Heart right ventricle (tissue), 16 donors: ENCODE measurements at regions not wholly inside any gene's neighbourhood (a gene's known extent, or its start where the extent isn't known, plus 50 kb on each side); places are given as distances from the start of the nearest gene placed in this dataset.
"Not testable (repeated sequence)": the region's sequence is repeated elsewhere in the genome, so short reads cannot be mapped to it uniquely, and the experiment has no call there.

ENCODE experiments used
- ATAC-seq, 8 donors: fragments of 200-7000 bp; cut with Tn5 transposase; one replicate each; pipeline ENCODE4 v1.9.1; 2020; ENCODE audit warnings: mild to moderate bottlenecking in 8 of 8, moderate library complexity in 8 of 8, moderate number of reproducible peaks in 1 of 8
- DNase-seq, 2 donors: peaks; one replicate each; pipeline ENCODE4 v3.0.0-alpha.2; 2020
- H3K27ac ChIP-seq, 10 donors: fragments of 200-600 bp; sonication (generic) in 2 of 10; one replicate each; pipeline versions ENCODE4 v1.5.0 to v1.8.0; 2020 to 2022; ENCODE audit warnings: mild to moderate bottlenecking in 3 of 10
- H3K27me3 ChIP-seq, 7 donors: fragments of 200-600 bp; one replicate each; pipeline ENCODE4 v1.8.0; 2021 to 2022; ENCODE audit warnings: mild to moderate bottlenecking in 2 of 7
- H3K36me3 ChIP-seq, 9 donors: fragments of 200-600 bp; sonication (generic) in 1 of 9; one replicate each; pipeline versions ENCODE4 v1.5.0 to v1.8.0; 2020 to 2022; ENCODE audit warnings: mild to moderate bottlenecking in 2 of 9
- H3K4me1 ChIP-seq, 9 donors: fragments of 200-600 bp; sonication (generic) in 1 of 9; one replicate each; pipeline versions ENCODE4 v1.5.0 to v1.8.0; 2020 to 2022; ENCODE audit warnings: mild to moderate bottlenecking in 4 of 9
- H3K4me3 ChIP-seq, 10 donors: fragments of 200-600 bp; sonication (generic) in 2 of 10; one replicate each; pipeline versions ENCODE4 v1.5.0 to v1.8.0; 2020 to 2022; ENCODE audit warnings: mild to moderate bottlenecking in 7 of 10, moderate library complexity in 2 of 10
- H3K9me3 ChIP-seq, 11 donors: fragments of 200-600 bp in 10 of 11; sonication (generic) in 2 of 11; one replicate each; pipeline versions ENCODE4 v1.5.0 to v1.8.0; 2013 to 2022; ENCODE audit warnings: mild to moderate bottlenecking in 2 of 11, control low read depth in 1 of 11, moderate library complexity in 1 of 11
- CTCF ChIP-seq, 9 donors: fragments of 200-600 bp; sonication (generic) in 2 of 9; IDR thresholded peaks; one replicate each; pipeline versions ENCODE4 v1.5.0 to v1.8.0; 2021 to 2022; ENCODE audit warnings: antibody characterized with exemption in 9 of 9, mild to moderate bottlenecking in 5 of 9, moderate library complexity in 1 of 9
- WGBS, 2 donors: extraction: QIAGEN DNeasy Blood & Tissue Kit; methylation state at CpG; one replicate each; pipeline ENCODE4 v1.1.7; 2013; ENCODE audit warnings: inconsistent platforms in 1 of 2; 5-methylcytosine and 5-hydroxymethylcytosine counted together
- intact Hi-C, 10 donors: fragments of 100-400 bp; cut with DNase I; formaldehyde crosslinking; loops; one replicate each; pipeline versions ENCODE4 v1.11.1 to v1.14.2; 2022
- donor health status: Arrhythmogenic right ventricular cardiomyopathy.
- donor health status: ischemic (EF 13 %, LVEDD 7.1; RV severe dilation, severe dysfunction).
- donor health status: healthy with polysubstance abuse.
- donor health status: DM: no; HTN: yes; CAD: no.
- donor health status: DM: no; HTN: no; CAD: no.
- donor health status: ischemic (EF 25% LVEDD 6.9; RV normal size, moderate dysfunction).
- donor health status: ischemic (EF 25% LVEDD 5.7; RV mildly dilated, moderate dysfunction).
- donor health status: healthy.
- donor health status: DM: yes; HTN: yes; CAD: no.
- donor health status: Ischemic cardiomyopathy.
- donor health status: ischemic (EF 35%, LVEDD 5.7; RV mildly dilated, moderate dysfunction).
- donor health status: nonischemic (EF 11% LVEDD 7.7; RV severe dilation, severe dysfunction).
- donor health status: DM: yes; HTN: yes; CAD: no.
- donor health status: PGD.
- donor health status: ischemic (EF 29% LVEDD 5.4; RV normal size, mild dysfunction).
- donor health status: nonischemic (EF 23%, LVEDD 6.1; RV moderate dilation, normal function).

GRCh38 chr5:145628525-145628924 is 206.6 kb downstream of the PRELID2 start:
- H3K4me1 ChIP-seq: no peaks in the 10 kb centered on the region
- WGBS, 2 donors: 69 to 71% methylated on average over 4 of the region's 4 CpGs
- no peak overlapping the region for H3K4me3 ChIP-seq
- H3K36me3 ChIP-seq: no peaks in the 10 kb centered on the region
- ATAC-seq (no peak), DNase-seq (no peak)
- no peak for TF ChIP-seq CTCF (IDR thresholded peaks at IDR 0.05)
- intact Hi-C loops: no loop called here
- H3K27ac ChIP-seq: no peak overlapping the region
- H3K9me3 ChIP-seq: peaks cover 0 to 9% (median 4%) of the 10 kb centered on the region in 11 donors
- no peaks in the 10 kb centered on the region for H3K27me3 ChIP-seq

- ATAC-seq: no peak
- Histone ChIP-seq H3K4me1 (no peaks in the 10 kb centered on the region), H3K4me3 (no peak overlapping the region), H3K27me3 (no peaks in the 10 kb centered on the region), H3K36me3 (no peaks in the 10 kb centered on the region), H3K27ac (no peak overlapping the region), H3K9me3 (peaks cover 0 to 16% (median 5%) of the 10 kb centered on the region in 11 donors)
- DNase-seq: no peak
- 90 to 93% methylated on average over 1 of the region's 1 CpG for WGBS, 2 donors
- no peak for TF ChIP-seq CTCF (IDR thresholded peaks at IDR 0.05)
- intact Hi-C loops: no loop called here
These were observed 215.3 kb downstream of the PRELID2 start for GRCh38 chr5:145619806-145620310.

GRCh38 chr5:145616739-145617138 is 218.4 kb downstream of the PRELID2 start:
- H3K9me3 ChIP-seq, H3K4me3 ChIP-seq, DNase-seq, H3K27me3 ChIP-seq, ATAC-seq, H3K27ac ChIP-seq, H3K36me3 ChIP-seq, intact Hi-C loops, H3K4me1 ChIP-seq: not testable (repeated sequence)
- 94 to 95% methylated on average over 7 of the region's 7 CpGs for WGBS, 2 donors

GRCh38 chr5:145598983-145599382 is 236.2 kb downstream of the PRELID2 start:
- Histone ChIP-seq H3K4me1 (no peaks in the 10 kb centered on the region), H3K36me3 (no peaks in the 10 kb centered on the region), H3K27me3 (no peaks in the 10 kb centered on the region), H3K4me3 (no peak overlapping the region), H3K9me3 (no peaks in the 10 kb centered on the region), H3K27ac (no peak overlapping the region)
- ATAC-seq (no peak), DNase-seq (no peak)
- intact Hi-C loops: no loop called here
- 95 to 98% methylated on average over 2 of the region's 2 CpGs for WGBS, 2 donors
- no peak for TF ChIP-seq CTCF (IDR thresholded peaks at IDR 0.05)

- no peak overlapping the region for H3K4me3 ChIP-seq
- H3K27ac ChIP-seq: no peak overlapping the region
- no peaks in the 10 kb centered on the region for H3K36me3 ChIP-seq
- no peak for ATAC-seq
- 86 to 90% methylated on average over 5 of the region's 5 CpGs for WGBS, 2 donors
- no peaks in the 10 kb centered on the region for H3K27me3 ChIP-seq
- no peak for DNase-seq
- TF ChIP-seq CTCF (IDR thresholded peaks at IDR 0.05): no peak
- H3K9me3 ChIP-seq: no peaks in the 10 kb centered on the region
- intact Hi-C loops: no loop called here
- H3K4me1 ChIP-seq: no peaks in the 10 kb centered on the region
These were observed 237.0 kb downstream of the PRELID2 start for GRCh38 chr5:145598184-145598583.
